Cardiac muscle cell (in vitro differentiated cells and primary cell): ENCODE measurements at regions not wholly inside any gene's neighbourhood (a gene's known extent, or its start where the extent isn't known, plus 50 kb on each side); places are given as distances from the start of the nearest gene placed in this dataset.

ENCODE experiments used
- DNase-seq, 2 donors: peaks; one replicate each; pipeline versions ENCODE4 v3.0.0 to v3.0.0-alpha.2; 2010 to 2017; ENCODE audit warnings: low read depth in 1 of 2, low spot score in 1 of 2
- H3K27ac ChIP-seq: fragments of 200-600 bp; sonication (generic); 2 replicates; pipeline ENCODE4 v1.5.1; 2016
- H3K27me3 ChIP-seq: fragments of 200-600 bp; sonication (generic); 2 replicates; pipeline ENCODE4 v1.6.0; 2016; ENCODE audit warnings: control low read depth
- H3K36me3 ChIP-seq: fragments of 200-600 bp; sonication (generic); 2 replicates; pipeline ENCODE4 v1.5.1; 2016; ENCODE audit warnings: control low read depth
- H3K4me1 ChIP-seq: fragments of 200-600 bp; sonication (generic); 2 replicates; pipeline ENCODE4 v1.8.1; 2017; ENCODE audit warnings: low read depth, mild to moderate bottlenecking, mixed run types
- H3K4me3 ChIP-seq: fragments of 200-600 bp; sonication (generic); 2 replicates; pipeline ENCODE4 v1.5.1; 2016; ENCODE audit warnings: mild to moderate bottlenecking
- H3K9me3 ChIP-seq: fragments of 200-600 bp; sonication (generic); 2 replicates; pipeline ENCODE4 v1.5.1; 2017; ENCODE audit warnings: low read depth, mild to moderate bottlenecking, control low read depth
- CTCF ChIP-seq: IDR thresholded peaks from 2 replicates; pipeline ENCODE4 v1.5.1; 2012; ENCODE audit warnings: low read depth, mild to moderate bottlenecking, low read length

- peak in 1 of 2 donors; percentile 58 for DNase-seq
- no peaks in the 10 kb centered on the region for H3K36me3 ChIP-seq
- H3K27ac ChIP-seq = no peak overlapping the region
- H3K27me3 ChIP-seq = no peaks in the 10 kb centered on the region
- H3K9me3 ChIP-seq = no peaks in the 10 kb centered on the region
- H3K4me1 ChIP-seq = no peaks in the 10 kb centered on the region
- TF ChIP-seq CTCF = no peak
- H3K4me3 ChIP-seq = no peak overlapping the region
These were observed 90.9 kb upstream of the MDM1 start for GRCh38 chr12:68422956-68423574.

GRCh38 chr12:68425998-68426397, 93.8 kb upstream of the MDM1 start:
- no peak overlapping the region for H3K4me3 ChIP-seq
- H3K4me1 ChIP-seq = no peaks in the 10 kb centered on the region
- no peaks in the 10 kb centered on the region for H3K36me3 ChIP-seq
- DNase-seq = peak in 1 of 2 donors; percentile 86
- no peaks in the 10 kb centered on the region for H3K9me3 ChIP-seq
- no peak for TF ChIP-seq CTCF
- H3K27me3 ChIP-seq = no peaks in the 10 kb centered on the region
- H3K27ac ChIP-seq = no peak overlapping the region

- Histone ChIP-seq H3K4me3 (no peak overlapping the region), H3K36me3 (no peaks in the 10 kb centered on the region), H3K9me3 (no peaks in the 10 kb centered on the region), H3K4me1 (no peaks in the 10 kb centered on the region), H3K27ac (no peak overlapping the region), H3K27me3 (no peaks in the 10 kb centered on the region)
- no peak for DNase-seq
- TF ChIP-seq CTCF = no peak
These were observed 96.0 kb upstream of the MDM1 start for GRCh38 chr12:68428211-68428610.

- TF ChIP-seq CTCF = no peak
- H3K36me3 ChIP-seq = no peaks in the 10 kb centered on the region
- no peaks in the 10 kb centered on the region for H3K9me3 ChIP-seq
- H3K4me3 ChIP-seq = no peak overlapping the region
- H3K27me3 ChIP-seq = no peaks in the 10 kb centered on the region
- no peaks in the 10 kb centered on the region for H3K4me1 ChIP-seq
- no peak overlapping the region for H3K27ac ChIP-seq
- peak in 1 of 2 donors; percentile 75 for DNase-seq
These were observed 96.8 kb upstream of the MDM1 start for GRCh38 chr12:68428724-68429501.

GRCh38 chr12:68429696-68430095, 97.5 kb upstream of the MDM1 start:
- H3K27me3 ChIP-seq = no peaks in the 10 kb centered on the region
- no peak for DNase-seq
- H3K36me3 ChIP-seq = no peaks in the 10 kb centered on the region
- H3K4me3 ChIP-seq = no peak overlapping the region
- H3K4me1 ChIP-seq = no peaks in the 10 kb centered on the region
- no peaks in the 10 kb centered on the region for H3K9me3 ChIP-seq
- TF ChIP-seq CTCF = no peak
- H3K27ac ChIP-seq = no peak overlapping the region
